Astrocyte (in vitro differentiated cells and primary cell): ENCODE measurements at regions not wholly inside any gene's neighbourhood (a gene's known extent, or its start where the extent isn't known, plus 50 kb on each side); places are given as distances from the start of the nearest gene placed in this dataset.

Experiments
- CTCF ChIP-seq: IDR thresholded peaks from 2 replicates; pipeline ENCODE4 v1.5.1; 2011; ENCODE audit warnings: low read depth, mild to moderate bottlenecking, inconsistent platforms, low read length, moderate library complexity; ENCODE audit not compliant: insufficient read depth
- EZH2 ChIP-seq: IDR thresholded peaks from 2 replicates; pipeline ENCODE4 v1.6.1; 2012; ENCODE audit warnings: mild to moderate bottlenecking, low read length, inconsistent platforms; ENCODE audit not compliant: insufficient read depth

GRCh38 chr16:52074133-52074532 lies 472.8 kb downstream of the TOX3 start:
- TF ChIP-seq CTCF, result no peak
- no peak for TF ChIP-seq EZH2
